IMR-90 (cell line): ENCODE measurements at regions not wholly inside any gene's neighbourhood (a gene's known extent, or its start where the extent isn't known, plus 50 kb on each side); places are given as distances from the start of the nearest gene placed in this dataset.

Source experiments
- ATAC-seq: fragments of 200-7000 bp; cut with Tn5 transposase; 2 replicates; pipeline ENCODE4 v1.9.1; 2020; ENCODE audit warnings: low read depth, mild to moderate bottlenecking, moderate library complexity
- BruUV-seq: library from RNA; stranded (reverse); fragments of 400-500 nt; replicated peaks from 2 replicates; lab custom pipeline; 2021; lab: Mats Ljungman, UMichigan
- CTCF ChIA-PET: fragments of 300-600 bp; formaldehyde crosslinking; extraction: SDS; loops from one replicate; lab custom pipeline; 2021; ENCODE audit warnings: antibody characterized with exemption; lab: Yijun Ruan, JAX
- POLR2A ChIA-PET: fragments of 300-600 bp; sonication (Branson Sonifier 250); formaldehyde crosslinking; loops from one replicate; lab custom pipeline; 2022; ENCODE audit warnings: antibody characterized with exemption; ENCODE audit not compliant: unreplicated experiment; lab: Charles Lee
- DNase-seq: peaks from one replicate; pipeline ENCODE4 v3.0.0; 2013
- H2AFZ ChIP-seq: replicated peaks from 2 replicates; pipeline ENCODE3; 2013; ENCODE audit warnings: low read length, mild to moderate bottlenecking; ENCODE audit not compliant: poor library complexity
- H2AK5ac ChIP-seq: 2 replicates; pipeline ENCODE4 v1.6.1; 2013; ENCODE audit warnings: low read depth, low read length, inconsistent platforms
- H2AK9ac ChIP-seq: replicated peaks from 2 replicates; pipeline ENCODE3; 2013; ENCODE audit warnings: mild to moderate bottlenecking, low read depth, low read length, moderate library complexity; ENCODE audit not compliant: poor library complexity
- H2BK120ac ChIP-seq: 2 replicates; pipeline ENCODE4 v1.6.1; 2013; ENCODE audit warnings: low read depth, low read length, inconsistent platforms
- H2BK15ac ChIP-seq: 3 replicates; pipeline ENCODE4 v1.6.1; 2013; ENCODE audit warnings: low read depth, low read length, inconsistent platforms
- H2BK20ac ChIP-seq: 2 replicates; pipeline ENCODE4 v1.6.1; 2013; ENCODE audit warnings: low read depth, mild to moderate bottlenecking, inconsistent platforms, low read length, moderate library complexity
- H2BK5ac ChIP-seq: 2 replicates; pipeline ENCODE4 v1.6.1; 2013; ENCODE audit warnings: mild to moderate bottlenecking, low read depth, low read length, inconsistent platforms; ENCODE audit not compliant: poor library complexity, severe bottlenecking
- H3K14ac ChIP-seq: replicated peaks from 2 replicates; pipeline ENCODE4 v1.6.1; 2013; ENCODE audit warnings: low read depth, low read length, inconsistent platforms
- H3K18ac ChIP-seq: 2 replicates; pipeline ENCODE4 v1.6.1; 2013; ENCODE audit warnings: low read depth, low read length, control low read depth
- H3K23ac ChIP-seq: 2 replicates; pipeline ENCODE4 v1.6.1; 2013; ENCODE audit warnings: low read depth, low read length, inconsistent platforms
- H3K27ac ChIP-seq: 2 replicates; pipeline ENCODE4 v1.5.1; 2013; ENCODE audit warnings: mild to moderate bottlenecking, control low read depth, low read length; ENCODE audit not compliant: insufficient read depth
- H3K27me3 ChIP-seq: 2 replicates; pipeline ENCODE4 v1.6.1; 2013; ENCODE audit warnings: low read length; ENCODE audit not compliant: control insufficient read depth, insufficient read depth
- H3K36me3 ChIP-seq: 2 replicates; pipeline ENCODE4 v1.6.1; 2013; ENCODE audit warnings: low read length, mixed read lengths; ENCODE audit not compliant: control insufficient read depth, insufficient read depth
- H3K4ac ChIP-seq: 2 replicates; pipeline ENCODE4 v1.6.1; 2013; ENCODE audit warnings: low read depth, low read length, inconsistent platforms
- H3K4me1 ChIP-seq: 2 replicates; pipeline ENCODE4 v1.6.1; 2013; ENCODE audit warnings: low read length, mixed read lengths; ENCODE audit not compliant: control insufficient read depth, insufficient read depth
- H3K4me2 ChIP-seq: 2 replicates; pipeline ENCODE4 v1.6.1; 2013; ENCODE audit warnings: low read depth, mild to moderate bottlenecking, control low read depth, low read length, moderate library complexity
- H3K4me3 ChIP-seq: 2 replicates; pipeline ENCODE4 v1.5.1; 2013; ENCODE audit warnings: low read depth, mild to moderate bottlenecking, control low read depth, low read length, moderate library complexity; ENCODE audit not compliant: insufficient read depth
- H3K56ac ChIP-seq: 2 replicates; pipeline ENCODE4 v1.6.1; 2013; ENCODE audit warnings: low read length, inconsistent platforms; ENCODE audit not compliant: insufficient read depth; ENCODE audit errors: extremely low read depth
- H3K79me1 ChIP-seq, 2 experiments: 2 replicates each; pipeline ENCODE4 v1.6.1; 2013; ENCODE audit warnings: low read length in 2 of 2, inconsistent platforms in 1 of 2, low read depth in 1 of 2
- H3K9ac ChIP-seq: 2 replicates; pipeline ENCODE4 v1.6.1; 2013; ENCODE audit warnings: low read depth, low read length, control low read depth
- H3K9me1 ChIP-seq: 2 replicates; pipeline ENCODE4 v1.6.1; 2013; ENCODE audit warnings: low read length, inconsistent platforms; ENCODE audit not compliant: insufficient read depth
- H3K9me3 ChIP-seq: 2 replicates; pipeline ENCODE4 v1.6.1; 2013; ENCODE audit warnings: low read length; ENCODE audit not compliant: control insufficient read depth, insufficient read depth
- H4K20me1 ChIP-seq: 2 replicates; pipeline ENCODE4 v1.6.1; 2013; ENCODE audit warnings: low read length, inconsistent platforms; ENCODE audit not compliant: insufficient read depth
- H4K5ac ChIP-seq: 2 replicates; pipeline ENCODE4 v1.6.1; 2013; ENCODE audit warnings: mild to moderate bottlenecking, low read depth, low read length, control low read depth
- H4K8ac ChIP-seq, 2 experiments: 2 replicates each; pipeline ENCODE4 v1.6.1; 2013; ENCODE audit warnings: low read depth in 2 of 2, low read length in 2 of 2, control low read depth in 1 of 2, inconsistent platforms in 1 of 2
- H4K91ac ChIP-seq: 2 replicates; pipeline ENCODE4 v1.6.1; 2013; ENCODE audit warnings: low read depth, low read length, inconsistent platforms; ENCODE audit not compliant: insufficient read depth
- BHLHE40 ChIP-seq: fragments of 150-350 bp; IDR thresholded peaks from 2 replicates; pipeline ENCODE4 v1.6.1; 2016; ENCODE audit warnings: mild to moderate bottlenecking, low read depth, low read length
- CEBPB ChIP-seq: IDR thresholded peaks from 2 replicates; pipeline ENCODE4 v1.6.1; 2012; ENCODE audit warnings: low read depth, low read length, improper control_type of control experiment
- CHD1 ChIP-seq: IDR thresholded peaks from 2 replicates; pipeline ENCODE4 v1.6.1; 2012; ENCODE audit warnings: low read depth, low read length, improper control_type of control experiment
- ELK1 ChIP-seq: fragments of 150-350 bp; IDR thresholded peaks from 2 replicates; pipeline ENCODE4 v1.6.1; 2016; ENCODE audit warnings: low read depth, mild to moderate bottlenecking, low read length, moderate library complexity, borderline replicate concordance
- FOS ChIP-seq: fragments of 150-350 bp; IDR thresholded peaks from 2 replicates; pipeline ENCODE4 v1.6.1; 2016; ENCODE audit warnings: low read depth, low read length
- MAFK ChIP-seq: IDR thresholded peaks from 2 replicates; pipeline ENCODE4 v1.6.1; 2012; ENCODE audit warnings: low read depth, low read length, improper control_type of control experiment
- MAZ ChIP-seq: IDR thresholded peaks from 2 replicates; pipeline ENCODE4 v1.6.1; 2012; ENCODE audit warnings: low read depth, mild to moderate bottlenecking, low read length, improper control_type of control experiment, moderate library complexity, borderline replicate concordance
- MXI1 ChIP-seq: IDR thresholded peaks from 2 replicates; pipeline ENCODE4 v1.6.1; 2012; ENCODE audit warnings: low read depth, mild to moderate bottlenecking, low read length, moderate library complexity, borderline replicate concordance
- NFE2L2 ChIP-seq: fragments of 150-350 bp; IDR thresholded peaks from 2 replicates; pipeline ENCODE4 v1.6.1; 2016; ENCODE audit warnings: low read depth, mild to moderate bottlenecking, low read length
- POLR2A ChIP-seq: IDR thresholded peaks from 2 replicates; pipeline ENCODE4 v1.6.1; 2012; ENCODE audit warnings: mild to moderate bottlenecking, low read depth, low read length
- RAD21 ChIP-seq: IDR thresholded peaks from 2 replicates; pipeline ENCODE4 v1.6.1; 2012; ENCODE audit warnings: low read length, improper control_type of control experiment
- RCOR1 ChIP-seq: IDR thresholded peaks from 2 replicates; pipeline ENCODE4 v1.6.1; 2012; ENCODE audit warnings: mild to moderate bottlenecking, low read length, improper control_type of control experiment; ENCODE audit not compliant: insufficient replicate concordance
- RFX5 ChIP-seq: IDR thresholded peaks from 2 replicates; pipeline ENCODE4 v1.8.0; 2012; ENCODE audit warnings: low read depth, mild to moderate bottlenecking, low read length, moderate library complexity
- SMC3 ChIP-seq: fragments of 150-350 bp; IDR thresholded peaks from 2 replicates; pipeline ENCODE4 v1.6.1; 2016; ENCODE audit warnings: low read depth, mild to moderate bottlenecking, antibody characterized with exemption, low read length, moderate library complexity
- USF2 ChIP-seq: fragments of 150-350 bp; IDR thresholded peaks from 2 replicates; pipeline ENCODE4 v1.6.1; 2017; ENCODE audit warnings: mild to moderate bottlenecking, antibody characterized with exemption, low read length, low read depth
- WGBS, 2 experiments: methylation state at CpG; one replicate each; pipeline versions ENCODE4 v1.1.5 to v1.1.7; 2013; ENCODE audit warnings: missing lambda C conversion rate in 2 of 2; ENCODE audit not compliant: insufficient read length in 1 of 2; ENCODE audit errors: extremely low coverage in 2 of 2; 5-methylcytosine and 5-hydroxymethylcytosine counted together
- dilution Hi-C: fragments of 300-500 bp; cut with HindIII; formaldehyde crosslinking; loops from one replicate; pipeline ENCODE4 v1.14.3; 2018; ENCODE audit warnings: low sequenced_read_pairs; ENCODE audit not compliant: unreplicated experiment
- in situ Hi-C: fragments of 300-500 bp; cut with MboI; formaldehyde crosslinking; loops from 3 replicates; pipeline ENCODE4 v1.14.3; 2019; ENCODE audit warnings: low sequenced_read_pairs, inconsistent platforms, mixed read lengths
- intact Hi-C: fragments of 100-400 bp; cut with micrococcal nuclease; formaldehyde crosslinking; loops from 2 replicates; pipeline ENCODE4 v1.10.0; 2022

GRCh38 chr4:86421461-86421860 lies 61.6 kb upstream of the MAPK10 start:
- no peaks in the 10 kb centered on the region for H3K36me3 ChIP-seq
- no peak overlapping the region for H3K4me2 ChIP-seq
- ChIA-PET CTCF (interaction anchor here (0.7 kb wide), 1 partner anchor 15 kb away, joined by 4 read pairs; no protein-coding TSS in a partner anchor), POLR2A (no interaction called here)
- H3K27me3 ChIP-seq = no peaks in the 10 kb centered on the region
- no peak overlapping the region for H3K4ac ChIP-seq
- H3K27ac ChIP-seq = no peak overlapping the region
- in situ Hi-C loops = no loop called here
- no peak for DNase-seq
- H3K14ac ChIP-seq = no peak overlapping the region
- no TSS peak for BruUV-seq
- ATAC-seq = no peak
- no peak overlapping the region for H4K8ac ChIP-seq
- no peaks in the 10 kb centered on the region for H3K9me3 ChIP-seq
- no peak overlapping the region for H3K9ac ChIP-seq
- H3K56ac ChIP-seq = no peak overlapping the region
- H2BK5ac ChIP-seq = no peak overlapping the region
- no peak overlapping the region for H2AFZ ChIP-seq
- no peak overlapping the region for H2AK9ac ChIP-seq
- H4K91ac ChIP-seq = no peak overlapping the region
- no CpG with 5 or more reads among the region's 6 CpGs for WGBS, 2 experiments
- H2BK20ac ChIP-seq = no peak overlapping the region
- no peak overlapping the region for H4K5ac ChIP-seq
- H3K4me1 ChIP-seq = no peaks in the 10 kb centered on the region
- no peak overlapping the region for H3K23ac ChIP-seq
- no peaks in the 10 kb centered on the region for H3K79me1 ChIP-seq
- dilution Hi-C loops = no loop called here
- H3K4me3 ChIP-seq = no peak overlapping the region
- no peak overlapping the region for H2BK15ac ChIP-seq
- no peak overlapping the region for H3K18ac ChIP-seq
- no peaks in the 10 kb centered on the region for H4K20me1 ChIP-seq
- no peak overlapping the region for H2BK120ac ChIP-seq
- no peak for TF ChIP-seq USF2
- TF ChIP-seq ELK1 = no peak
- TF ChIP-seq NFE2L2 = no peak
- no peak for TF ChIP-seq MAFK
- TF ChIP-seq POLR2A = no peak
- no peak for TF ChIP-seq MAZ
- no peak for TF ChIP-seq RCOR1
- no peak for TF ChIP-seq CEBPB
- no peak for TF ChIP-seq FOS
- no peak for TF ChIP-seq RFX5
- TF ChIP-seq RAD21 = no peak
- TF ChIP-seq BHLHE40 = no peak
- TF ChIP-seq CHD1 = no peak
- TF ChIP-seq MXI1 = no peak
- no peak for TF ChIP-seq SMC3
- no peaks in the 10 kb centered on the region for H3K9me1 ChIP-seq
- H2AK5ac ChIP-seq = no peak overlapping the region
- intact Hi-C loops = no loop called here
